ENCODE measurements at regions not wholly inside any gene's neighbourhood (a gene's known extent, or its start where the extent isn't known, plus 50 kb on each side); places are given as distances from the start of the nearest gene placed in this dataset.

GRCh38 chr1:188225975-188226374 lies 1397.2 kb downstream of the PLA2G4A start:
- no peak for DNase-seq (ENCODE audit: extremely low read depth, low read depth)

GRCh38 chr1:188228623-188229022 lies 1399.9 kb downstream of the PLA2G4A start:
- DNase-seq (ENCODE audit: extremely low read depth, low read depth): no peak

- DNase-seq (ENCODE audit: extremely low read depth, low read depth): no peak
Observed at GRCh38 chr1:188237573-188238348, 1409.0 kb downstream of the PLA2G4A start.

- DNase-seq (ENCODE audit: extremely low read depth, low read depth): no peak
Observed at GRCh38 chr1:188240772-188241406, 1412.1 kb downstream of the PLA2G4A start.

GRCh38 chr1:188241629-188242028 lies 1412.9 kb downstream of the PLA2G4A start:
- no peak for DNase-seq (ENCODE audit: extremely low read depth, low read depth)

GRCh38 chr1:188243456-188243855 lies 1414.7 kb downstream of the PLA2G4A start:
- DNase-seq (ENCODE audit: extremely low read depth, low read depth): no peak

- no peak for DNase-seq (ENCODE audit: extremely low read depth, low read depth)
Observed at GRCh38 chr1:188244681-188245080, 1415.9 kb downstream of the PLA2G4A start.

- DNase-seq (ENCODE audit: extremely low read depth, low read depth): no peak
Observed at GRCh38 chr1:188247255-188247654, 1418.5 kb downstream of the PLA2G4A start.

- no peak for DNase-seq (ENCODE audit: extremely low read depth, low read depth)
Observed at GRCh38 chr1:188249811-188250210, 1421.1 kb downstream of the PLA2G4A start.

GRCh38 chr1:188251036-188251435 lies 1422.3 kb downstream of the PLA2G4A start:
- DNase-seq (ENCODE audit: extremely low read depth, low read depth): no peak

GRCh38 chr1:188261849-188262248 lies 1433.1 kb downstream of the PLA2G4A start:
- no peak for DNase-seq (ENCODE audit: extremely low read depth, low read depth)

GRCh38 chr1:188269956-188270355 lies 1441.2 kb downstream of the PLA2G4A start:
- no peak for DNase-seq (ENCODE audit: extremely low read depth, low read depth)

- DNase-seq (ENCODE audit: extremely low read depth, low read depth): no peak
Observed at GRCh38 chr1:188270497-188270896, 1441.7 kb downstream of the PLA2G4A start.

- DNase-seq (ENCODE audit: extremely low read depth, low read depth): no peak
Observed at GRCh38 chr1:188277771-188278170, 1449.0 kb downstream of the PLA2G4A start.

- DNase-seq (ENCODE audit: extremely low read depth, low read depth): no peak
Observed at GRCh38 chr1:188281921-188282320, 1453.2 kb downstream of the PLA2G4A start.

- no peak for DNase-seq (ENCODE audit: extremely low read depth, low read depth)
Observed at GRCh38 chr1:188295157-188295556, 1466.4 kb downstream of the PLA2G4A start.

- no peak for DNase-seq (ENCODE audit: extremely low read depth, low read depth)
Observed at GRCh38 chr1:188302746-188303145, 1474.0 kb downstream of the PLA2G4A start.

GRCh38 chr1:188314557-188315137 lies 1485.9 kb downstream of the PLA2G4A start:
- DNase-seq (ENCODE audit: extremely low read depth, low read depth): no peak

GRCh38 chr1:188317894-188318293 lies 1489.1 kb downstream of the PLA2G4A start:
- no peak for DNase-seq (ENCODE audit: extremely low read depth, low read depth)

- no peak for DNase-seq (ENCODE audit: extremely low read depth, low read depth)
Observed at GRCh38 chr1:188325211-188325610, 1496.5 kb downstream of the PLA2G4A start.

GRCh38 chr1:188343914-188344313 lies 1515.2 kb downstream of the PLA2G4A start:
- no peak for DNase-seq (ENCODE audit: extremely low read depth, low read depth)

- DNase-seq (ENCODE audit: extremely low read depth, low read depth): no peak
Observed at GRCh38 chr1:188350104-188350503, 1521.4 kb downstream of the PLA2G4A start.
